T47D (cell line): ENCODE measurements at regions not wholly inside any gene's neighbourhood (a gene's known extent, or its start where the extent isn't known, plus 50 kb on each side); places are given as distances from the start of the nearest gene placed in this dataset.

Experiments used
- DNase-seq, 2 experiments: peaks; one replicate each; pipeline versions ENCODE4 v3.0.0 to v3.0.0-alpha.2; 2011 to 2012; ENCODE audit warnings: low read depth in 1 of 2, low spot score in 1 of 2
- JUND ChIP-seq: IDR thresholded peaks from 2 replicates; pipeline ENCODE4 v1.6.1; 2012; ENCODE audit warnings: low read depth
- in situ Hi-C: cut with HindIII; loops from 2 replicates; pipeline ENCODE4 v1.10.0; 2016; ENCODE audit warnings: low sequenced_read_pairs, low pct_unique_long_range_greater_than_20kb

GRCh38 chr3:40593351-40593750, 68.6 kb downstream of the ZNF621 start:
- no peak for TF ChIP-seq JUND
- in situ Hi-C loops, result no loop called here
- no peak for DNase-seq

- in situ Hi-C loops, result no loop called here
These were observed 72.7 kb downstream of the ZNF621 start for GRCh38 chr3:40597441-40597840.

GRCh38 chr3:40598338-40598737, 73.6 kb downstream of the ZNF621 start:
- TF ChIP-seq JUND, result no peak
- in situ Hi-C loops, result no loop called here
- DNase-seq, result no peak

More at GRCh38 chr3:40597441-40597840, 72.7 kb downstream of the ZNF621 start:
- no peak for DNase-seq
- no peak for TF ChIP-seq JUND

GRCh38 chr3:40598962-40599361, 74.2 kb downstream of the ZNF621 start:
- no peak for TF ChIP-seq JUND

GRCh38 chr3:40602778-40603385, 78.1 kb downstream of the ZNF621 start:
- TF ChIP-seq JUND, result no peak
- in situ Hi-C loops, result no loop called here
- DNase-seq, result no peak

More at GRCh38 chr3:40598962-40599361, 74.2 kb downstream of the ZNF621 start:
- DNase-seq, result no peak
- in situ Hi-C loops, result no loop called here

GRCh38 chr3:40605960-40606359, 81.2 kb downstream of the ZNF621 start:
- DNase-seq, result no peak
- TF ChIP-seq JUND, result no peak
- in situ Hi-C loops, result no loop called here

- DNase-seq, result no peak
- in situ Hi-C loops, result no loop called here
- no peak for TF ChIP-seq JUND
These were observed 83.3 kb downstream of the ZNF621 start for GRCh38 chr3:40608091-40608490.

- no peak for TF ChIP-seq JUND
- no peak for DNase-seq
- in situ Hi-C loops, result no loop called here
These were observed 88.5 kb downstream of the ZNF621 start for GRCh38 chr3:40613306-40613705.

- no peak for TF ChIP-seq JUND
- in situ Hi-C loops, result no loop called here
- DNase-seq, result no peak
These were observed 90.6 kb downstream of the ZNF621 start for GRCh38 chr3:40615110-40615915.

GRCh38 chr3:40615918-40616819, 91.4 kb downstream of the ZNF621 start:
- peak in 1 of 2 experiments; percentile 11 for DNase-seq
- no peak for TF ChIP-seq JUND
- in situ Hi-C loops, result no loop called here

GRCh38 chr3:40617084-40617483, 92.3 kb downstream of the ZNF621 start:
- in situ Hi-C loops, result no loop called here
- no peak for TF ChIP-seq JUND
- no peak for DNase-seq

GRCh38 chr3:40618158-40618557, 93.4 kb downstream of the ZNF621 start:
- no peak for TF ChIP-seq JUND
- in situ Hi-C loops, result no loop called here
- DNase-seq, result no peak
